CD14-positive monocyte (primary cell): ENCODE measurements at regions not wholly inside any gene's neighbourhood (a gene's known extent, or its start where the extent isn't known, plus 50 kb on each side); places are given as distances from the start of the nearest gene placed in this dataset.
"Not testable (repeated sequence)": the region's sequence is repeated elsewhere in the genome, so short reads cannot be mapped to it uniquely, and the experiment has no call there.

Source experiments
- DNase-seq, 3 donors: peaks; one replicate each; pipeline ENCODE4 v3.0.0-alpha.2; 2011 to 2022
- H2AFZ ChIP-seq: 2 replicates; pipeline ENCODE4 v1.6.0; 2012; ENCODE audit warnings: mild to moderate bottlenecking, low read depth, low read length, inconsistent platforms; ENCODE audit not compliant: insufficient read depth, poor library complexity, severe bottlenecking
- H3K27ac ChIP-seq, 2 donors: 1 replicate in 1 of 2; 2 replicates in 1 of 2; pipeline ENCODE4 v1.5.1; 2012 to 2013; ENCODE audit warnings: low read length in 2 of 2, control low read depth in 1 of 2, inconsistent platforms in 1 of 2, low read depth in 1 of 2, mild to moderate bottlenecking in 1 of 2
- H3K27me3 ChIP-seq, 2 donors: one replicate each; pipeline versions ENCODE4 v1.6.0 to v1.6.1; 2011 to 2013; ENCODE audit warnings: low read length in 2 of 2; ENCODE audit not compliant: control insufficient read depth in 2 of 2, insufficient read depth in 2 of 2
- H3K36me3 ChIP-seq, 2 donors: replicated peaks in 1 of 2; 1 replicate in 1 of 2; 2 replicates in 1 of 2; pipeline versions ENCODE4 v1.5.1 to v1.6.1; 2012 to 2013; ENCODE audit warnings: low read length in 2 of 2, control low read depth in 1 of 2, inconsistent platforms in 1 of 2, mild to moderate bottlenecking in 1 of 2; ENCODE audit not compliant: insufficient read depth in 2 of 2, control insufficient read depth in 1 of 2
- H3K4me1 ChIP-seq, 2 donors: 1 replicate in 1 of 2; 2 replicates in 1 of 2; pipeline versions ENCODE4 v1.5.1 to v1.6.1; 2012 to 2013; ENCODE audit warnings: low read length in 2 of 2, control low read depth in 1 of 2, inconsistent platforms in 1 of 2, mild to moderate bottlenecking in 1 of 2, moderate library complexity in 1 of 2; ENCODE audit not compliant: insufficient read depth in 2 of 2, control insufficient read depth in 1 of 2
- H3K4me2 ChIP-seq: replicated peaks from 2 replicates; pipeline ENCODE3; 2012; ENCODE audit warnings: low read length, moderate library complexity, mild to moderate bottlenecking; ENCODE audit not compliant: poor library complexity, severe bottlenecking; ENCODE audit errors: extremely low read depth
- H3K4me3 ChIP-seq, 3 experiments: fragments of 200-600 bp in 1 of 3; sonication (generic) in 1 of 3; replicated peaks in 1 of 3; 1 replicate in 2 of 3; 2 replicates in 1 of 3; pipeline ENCODE4 v1.5.1; 2011 to 2013; ENCODE audit warnings: low read length in 3 of 3, mild to moderate bottlenecking in 3 of 3, control low read depth in 2 of 3, low read depth in 2 of 3, inconsistent platforms in 1 of 3, moderate library complexity in 1 of 3
- H3K79me2 ChIP-seq: 2 replicates; pipeline ENCODE4 v1.6.0; 2012; ENCODE audit warnings: mild to moderate bottlenecking, control low read depth, inconsistent platforms, low read length, moderate library complexity; ENCODE audit not compliant: insufficient read depth
- H3K9ac ChIP-seq: 2 replicates; pipeline ENCODE4 v1.6.0; 2017; ENCODE audit warnings: low read length, mild to moderate bottlenecking; ENCODE audit not compliant: insufficient read depth, poor library complexity, severe bottlenecking
- H3K9me3 ChIP-seq, 2 donors: replicated peaks in 1 of 2; 1 replicate in 1 of 2; 2 replicates in 1 of 2; pipeline versions ENCODE4 v1.5.1 to v1.6.1; 2012 to 2013; ENCODE audit warnings: low read length in 2 of 2, control low read depth in 1 of 2; ENCODE audit not compliant: control insufficient read depth in 1 of 2, insufficient read depth in 1 of 2
- H4K20me1 ChIP-seq: 2 replicates; pipeline ENCODE4 v1.6.0; 2012; ENCODE audit warnings: mild to moderate bottlenecking, low read length, control low read depth, moderate library complexity; ENCODE audit not compliant: insufficient read depth
- H3K27ac Mint-ChIP-seq, 7 donors: one replicate each; pipeline ENCODE4 v1.8.0; 2020; ENCODE audit warnings: mild to moderate bottlenecking in 7 of 7, mixed read lengths in 7 of 7, moderate library complexity in 6 of 7, inconsistent platforms in 2 of 7
- H3K27me3 Mint-ChIP-seq, 3 donors: one replicate each; pipeline ENCODE4 v1.8.0; 2021 to 2022; ENCODE audit warnings: low read depth in 3 of 3, mild to moderate bottlenecking in 3 of 3, mixed read lengths in 3 of 3, moderate library complexity in 3 of 3, inconsistent platforms in 1 of 3
- H3K36me3 Mint-ChIP-seq, 2 donors: one replicate each; pipeline ENCODE4 v1.8.0; 2020; ENCODE audit warnings: mixed read lengths in 2 of 2, inconsistent platforms in 1 of 2, mild to moderate bottlenecking in 1 of 2
- H3K4me1 Mint-ChIP-seq: one replicate; pipeline ENCODE4 v1.8.0; 2020; ENCODE audit warnings: mild to moderate bottlenecking, mixed read lengths
- H3K4me3 Mint-ChIP-seq, 2 donors: one replicate each; pipeline ENCODE4 v1.8.0; 2020; ENCODE audit warnings: mild to moderate bottlenecking in 2 of 2, mixed read lengths in 2 of 2, moderate library complexity in 1 of 2
- H3K9me3 Mint-ChIP-seq, 7 donors: one replicate each; pipeline ENCODE4 v1.8.0; 2020 to 2022; ENCODE audit warnings: mixed read lengths in 7 of 7, mild to moderate bottlenecking in 6 of 7, moderate library complexity in 6 of 7, inconsistent platforms in 2 of 7
- WGBS: methylation state at CpG from one replicate; pipeline ENCODE4 v1.1.5; 2013; ENCODE audit warnings: missing lambda C conversion rate; ENCODE audit not compliant: insufficient coverage; 5-methylcytosine and 5-hydroxymethylcytosine counted together
- intact Hi-C, 2 donors: fragments of 100-400 bp; cut with micrococcal nuclease; formaldehyde crosslinking; loops; one replicate each; pipeline versions ENCODE4 v1.15.0 to v1.15.1; 2023

DNA sequence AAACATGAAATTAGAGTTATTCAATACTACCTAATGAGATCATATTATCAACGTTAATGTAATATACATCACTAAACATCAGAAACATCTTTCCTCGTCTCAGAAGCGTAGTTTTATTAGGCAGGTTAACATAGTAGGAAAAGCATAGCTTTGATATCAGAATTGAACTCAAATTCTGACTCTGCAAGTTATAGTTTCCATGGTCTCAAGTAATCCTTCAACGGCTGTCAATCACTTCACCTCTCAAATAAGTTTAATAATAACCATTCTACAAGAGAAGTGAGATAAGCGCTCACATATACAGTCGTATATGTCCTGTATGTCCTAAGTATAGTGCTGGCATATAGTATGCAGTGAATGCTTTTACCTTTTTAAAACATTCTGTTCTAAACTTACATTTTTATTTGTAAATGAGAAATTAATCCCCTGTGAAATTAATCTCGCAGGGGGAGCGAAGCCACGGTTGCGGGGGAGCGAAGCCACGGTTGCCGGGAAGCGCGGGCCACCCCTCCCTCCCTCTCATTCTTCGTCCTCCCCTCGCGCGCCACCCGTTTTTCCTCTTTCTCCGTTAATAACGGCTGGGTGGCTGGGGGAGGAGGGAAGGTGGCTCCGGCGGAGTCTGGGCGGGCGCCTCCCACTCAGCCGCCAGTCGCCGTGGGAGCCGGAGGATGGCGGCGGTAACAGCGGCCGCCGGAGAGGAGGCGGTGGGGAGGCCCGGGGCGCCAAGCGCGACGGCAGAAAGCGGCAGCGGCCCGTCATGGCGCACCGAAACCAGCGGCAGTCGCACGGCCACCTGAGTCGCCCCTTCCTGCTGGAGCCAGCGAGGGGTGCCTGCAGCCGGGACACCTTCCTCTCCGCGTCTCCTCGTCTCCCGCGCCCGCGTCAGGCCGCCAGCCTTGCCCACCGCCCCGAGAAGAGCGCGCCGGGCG lies 163.8 kb downstream of the KBTBD2 start:
- Mint-ChIP-seq H3K4me3 (peak overlapping the region; percentile 82 to 84), H3K27ac (peak overlapping the region in 1 of 7 donors; percentile 73), H3K4me1 (peaks cover 12% of the 10 kb centered on the region)
- H3K9me3 Mint-ChIP-seq, H4K20me1 ChIP-seq, H3K36me3 ChIP-seq, H3K27ac ChIP-seq, H3K27me3 ChIP-seq, H3K27me3 Mint-ChIP-seq, intact Hi-C loops, H3K9me3 ChIP-seq, H3K4me1 ChIP-seq, H3K36me3 Mint-ChIP-seq, H3K79me2 ChIP-seq: not testable (repeated sequence)
- 0% methylated on average over 38 of the region's 66 CpGs for WGBS
- H3K4me3 ChIP-seq, result peak overlapping the region; percentile 44 to 88 (median 74)
- peak; percentile 9 to 27 (median 11) for DNase-seq
- H2AFZ ChIP-seq, result peak overlapping the region; percentile 83
- peak overlapping the region; percentile 59 for H3K9ac ChIP-seq
- peak overlapping the region; percentile 70 for H3K4me2 ChIP-seq

DNA sequence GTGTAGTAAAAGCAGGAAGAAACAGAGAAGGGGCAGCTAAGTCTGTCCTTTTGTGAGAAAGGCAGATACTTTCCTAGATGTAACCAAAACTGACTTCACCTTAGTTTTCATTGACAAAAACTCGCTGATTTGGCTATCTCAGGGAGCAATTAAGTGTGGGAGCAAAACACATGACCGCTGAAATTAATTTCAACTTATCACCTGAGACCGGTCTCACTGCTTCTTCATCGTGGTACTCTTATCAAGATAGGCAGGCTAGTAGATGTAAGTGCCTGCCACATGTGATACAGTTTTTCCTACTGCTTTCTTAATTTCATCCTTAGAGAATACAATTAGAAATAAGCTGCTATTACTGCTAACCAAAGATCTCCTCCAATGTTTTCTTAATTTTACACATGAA lies 168.7 kb downstream of the KBTBD2 start:
- H3K79me2 ChIP-seq, H3K27ac ChIP-seq, H3K27me3 Mint-ChIP-seq, H3K27me3 ChIP-seq, DNase-seq, H3K36me3 ChIP-seq, H3K36me3 Mint-ChIP-seq, H3K4me1 Mint-ChIP-seq, H3K4me2 ChIP-seq, H2AFZ ChIP-seq, H3K9me3 Mint-ChIP-seq, H3K9me3 ChIP-seq, H3K4me3 ChIP-seq, H3K4me3 Mint-ChIP-seq, H3K9ac ChIP-seq, H3K4me1 ChIP-seq, H4K20me1 ChIP-seq, H3K27ac Mint-ChIP-seq, intact Hi-C loops: not testable (repeated sequence)
- WGBS, result no CpG with 5 or more reads among the region's 4 CpGs
